ENCODE measurements at regions not wholly inside any gene's neighbourhood (a gene's known extent, or its start where the extent isn't known, plus 50 kb on each side); places are given as distances from the start of the nearest gene placed in this dataset.
"Not testable (repeated sequence)": the region's sequence is repeated elsewhere in the genome, so short reads cannot be mapped to it uniquely, and the experiment has no call there.

DNA sequence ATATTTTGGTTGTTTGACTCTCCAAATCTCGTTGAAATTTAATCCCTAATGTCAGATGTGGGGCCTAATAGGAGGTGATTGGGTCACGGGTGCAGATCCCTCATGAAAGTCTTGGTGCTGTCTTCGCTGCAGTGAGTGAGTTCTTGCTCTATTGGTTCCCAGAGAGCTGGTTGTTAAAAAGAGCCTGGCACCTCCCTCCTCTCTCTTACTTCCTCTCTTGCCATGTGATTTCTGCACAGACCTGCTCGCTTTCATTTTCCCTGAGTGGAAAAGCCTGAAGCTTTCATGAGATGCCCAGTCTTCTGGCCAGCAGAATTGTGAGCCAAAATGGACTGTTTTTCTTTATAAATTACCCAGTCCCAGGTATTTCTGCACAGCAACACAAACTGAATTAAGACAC, 221.6 kb downstream of the MAT2B start:
- DNase-seq (ENCODE audit: low read depth): peak; percentile 21
- TF ChIP-seq, protein P1, sequence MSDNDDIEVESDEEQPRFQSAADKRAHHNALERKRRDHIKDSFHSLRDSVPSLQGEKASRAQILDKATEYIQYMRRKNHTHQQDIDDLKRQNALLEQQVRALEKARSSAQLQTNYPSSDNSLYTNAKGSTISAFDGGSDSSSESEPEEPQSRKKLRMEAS (IDR thresholded peaks at IDR 0.05; ENCODE audit: low read depth, low read length): no peak
- TF ChIP-seq, protein P2, sequence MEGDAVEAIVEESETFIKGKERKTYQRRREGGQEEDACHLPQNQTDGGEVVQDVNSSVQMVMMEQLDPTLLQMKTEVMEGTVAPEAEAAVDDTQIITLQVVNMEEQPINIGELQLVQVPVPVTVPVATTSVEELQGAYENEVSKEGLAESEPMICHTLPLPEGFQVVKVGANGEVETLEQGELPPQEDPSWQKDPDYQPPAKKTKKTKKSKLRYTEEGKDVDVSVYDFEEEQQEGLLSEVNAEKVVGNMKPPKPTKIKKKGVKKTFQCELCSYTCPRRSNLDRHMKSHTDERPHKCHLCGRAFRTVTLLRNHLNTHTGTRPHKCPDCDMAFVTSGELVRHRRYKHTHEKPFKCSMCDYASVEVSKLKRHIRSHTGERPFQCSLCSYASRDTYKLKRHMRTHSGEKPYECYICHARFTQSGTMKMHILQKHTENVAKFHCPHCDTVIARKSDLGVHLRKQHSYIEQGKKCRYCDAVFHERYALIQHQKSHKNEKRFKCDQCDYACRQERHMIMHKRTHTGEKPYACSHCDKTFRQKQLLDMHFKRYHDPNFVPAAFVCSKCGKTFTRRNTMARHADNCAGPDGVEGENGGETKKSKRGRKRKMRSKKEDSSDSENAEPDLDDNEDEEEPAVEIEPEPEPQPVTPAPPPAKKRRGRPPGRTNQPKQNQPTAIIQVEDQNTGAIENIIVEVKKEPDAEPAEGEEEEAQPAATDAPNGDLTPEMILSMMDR (IDR thresholded peaks at IDR 0.05; ENCODE audit: low read depth, low read length): no peak
- TF ChIP-seq POLR2A (IDR thresholded peaks at IDR 0.05; ENCODE audit: extremely low read depth, insufficient read length): no peak
- no peak for TF ChIP-seq MYC (IDR thresholded peaks at IDR 0.05; ENCODE audit: low read depth, low read length)
- H3K4me3 ChIP-seq (ENCODE audit: low read depth, low read length): no peak overlapping the region

DNA sequence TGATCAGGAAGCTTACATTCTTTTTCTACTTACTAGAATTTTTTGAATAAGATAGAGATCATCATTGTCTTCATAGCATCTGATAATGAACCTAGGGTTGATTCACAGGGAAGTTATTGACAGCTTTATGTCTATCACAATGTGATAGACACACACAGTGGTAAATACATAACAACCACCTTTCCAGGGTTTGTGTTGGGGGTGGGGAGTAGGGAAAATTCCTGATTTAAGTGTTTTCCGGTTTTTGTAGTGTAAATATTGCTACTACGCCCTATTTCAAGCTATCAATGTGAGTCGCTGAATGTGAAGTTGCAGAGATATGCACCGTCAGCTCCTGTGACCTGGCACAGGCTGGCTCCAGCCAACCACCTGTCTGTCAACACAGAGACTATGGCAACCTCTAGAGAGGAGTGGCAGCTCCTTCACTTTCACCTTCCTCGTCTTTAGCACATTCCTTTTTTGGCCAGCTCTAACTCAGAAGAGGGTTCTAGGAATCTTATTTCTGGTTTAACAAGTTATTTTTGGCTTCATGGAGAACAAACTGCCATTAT, 224.9 kb downstream of the MAT2B start:
- DNase-seq (ENCODE audit: low read depth): no peak
- H3K4me3 ChIP-seq (ENCODE audit: low read depth, low read length): no peak overlapping the region
- TF ChIP-seq POLR2A (IDR thresholded peaks at IDR 0.05; ENCODE audit: extremely low read depth, insufficient read length): no peak
- TF ChIP-seq MYC (IDR thresholded peaks at IDR 0.05; ENCODE audit: low read depth, low read length): no peak
- TF ChIP-seq, protein P1 (IDR thresholded peaks at IDR 0.05; ENCODE audit: low read depth, low read length): no peak
- TF ChIP-seq, protein P2 (IDR thresholded peaks at IDR 0.05; ENCODE audit: low read depth, low read length): no peak

DNA sequence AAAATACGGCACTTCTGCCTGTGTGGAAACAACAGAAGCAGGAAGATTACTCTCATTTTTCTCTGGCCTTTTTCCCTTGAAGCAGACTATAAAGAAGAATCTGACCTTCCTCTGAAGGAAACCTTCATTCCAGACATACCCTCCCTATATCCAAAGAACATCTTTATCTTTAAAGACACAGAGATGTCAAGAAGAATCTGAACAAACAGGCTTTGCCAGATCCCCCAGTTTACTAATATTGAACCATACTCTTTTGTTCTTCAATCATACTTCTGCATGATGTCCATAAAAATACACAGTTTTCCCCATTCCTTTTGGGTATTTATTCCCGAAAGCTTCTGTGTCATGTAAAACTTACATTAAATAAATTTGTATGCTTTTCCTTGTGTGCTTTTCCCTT, 225.8 kb downstream of the MAT2B start:
- no peak overlapping the region for H3K4me3 ChIP-seq (ENCODE audit: low read depth, low read length)
- TF ChIP-seq, protein P1 (IDR thresholded peaks at IDR 0.05; ENCODE audit: low read depth, low read length): no peak
- TF ChIP-seq, protein P2 (IDR thresholded peaks at IDR 0.05; ENCODE audit: low read depth, low read length): no peak
- no peak for TF ChIP-seq MYC (IDR thresholded peaks at IDR 0.05; ENCODE audit: low read depth, low read length)
- DNase-seq (ENCODE audit: low read depth): no peak

DNA sequence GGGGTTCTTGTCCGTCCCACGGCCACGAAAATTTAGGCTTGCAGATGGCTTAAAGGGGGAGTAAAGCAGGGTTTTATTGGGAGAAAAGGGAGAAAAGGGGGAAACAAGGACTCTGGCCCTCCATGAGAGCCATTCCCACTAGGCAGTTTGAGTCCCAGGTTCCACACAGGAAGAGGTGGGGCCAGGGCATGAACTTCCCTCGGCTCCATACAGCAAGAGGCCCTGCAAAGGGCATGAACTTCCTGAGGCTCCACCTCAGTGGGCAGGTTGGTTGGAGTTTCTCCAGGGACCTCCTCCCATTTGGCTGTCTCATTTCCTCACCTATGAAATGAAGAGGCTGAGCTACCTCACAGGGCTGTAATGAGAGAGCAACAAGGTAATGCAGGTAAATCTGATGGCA, 229.7 kb downstream of the MAT2B start:
- DNase-seq (ENCODE audit: low read depth): no peak
- TF ChIP-seq, protein P2 (IDR thresholded peaks at IDR 0.05; ENCODE audit: low read depth, low read length): no peak
- TF ChIP-seq MYC (IDR thresholded peaks at IDR 0.05; ENCODE audit: low read depth, low read length) (no peak), POLR2A (IDR thresholded peaks at IDR 0.05; ENCODE audit: extremely low read depth, insufficient read length) (no peak)
- TF ChIP-seq, protein P1 (IDR thresholded peaks at IDR 0.05; ENCODE audit: low read depth, low read length): no peak
- H3K4me3 ChIP-seq (ENCODE audit: low read depth, low read length): no peak overlapping the region

DNA sequence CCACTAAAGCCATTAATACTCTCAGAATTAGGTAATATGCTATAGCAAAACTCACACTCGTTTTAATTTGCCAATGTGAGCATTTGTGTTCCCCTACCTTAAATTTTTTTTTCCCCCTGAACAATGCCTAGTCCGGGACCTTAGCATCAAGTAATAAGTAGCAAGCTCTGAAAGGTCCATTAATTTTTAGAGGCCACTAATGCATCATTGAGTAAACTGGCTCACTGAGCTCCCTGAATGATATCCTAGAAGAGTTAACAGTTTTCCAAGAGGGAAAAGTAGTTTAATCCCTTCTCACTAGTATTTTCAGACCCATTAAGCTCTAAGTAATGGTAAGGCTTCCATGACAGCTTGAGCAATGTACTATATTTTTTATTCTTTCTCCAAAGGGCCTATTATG, 242.2 kb downstream of the MAT2B start:
- no peak for DNase-seq (ENCODE audit: low read depth)
- no peak overlapping the region for H3K4me3 ChIP-seq (ENCODE audit: low read depth, low read length)
- no peak for TF ChIP-seq POLR2A (IDR thresholded peaks at IDR 0.05; ENCODE audit: extremely low read depth, insufficient read length)
- TF ChIP-seq, protein P2 (IDR thresholded peaks at IDR 0.05; ENCODE audit: low read depth, low read length): no peak

DNA sequence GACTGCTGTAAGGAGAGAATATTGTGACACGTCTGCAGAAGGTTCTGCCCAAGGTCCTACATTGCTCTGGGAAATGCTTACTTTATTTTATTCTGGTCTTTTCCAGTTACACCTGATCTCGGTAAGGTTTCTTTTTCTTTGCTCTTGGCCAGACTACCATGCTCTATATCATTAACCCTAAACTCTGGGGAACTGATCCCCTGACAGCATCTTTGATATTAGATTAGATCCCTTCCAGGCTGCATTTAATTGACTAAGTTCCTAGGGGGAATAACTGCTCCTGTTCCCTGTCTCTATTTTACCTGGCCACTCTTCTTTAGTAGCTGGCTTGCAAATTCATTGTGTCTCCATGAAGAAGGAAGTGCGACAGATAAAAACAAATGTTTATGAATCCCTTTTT, 243.5 kb downstream of the MAT2B start:
- H3K4me3 ChIP-seq (ENCODE audit: low read depth, low read length): no peak overlapping the region
- TF ChIP-seq, protein P1 (IDR thresholded peaks at IDR 0.05; ENCODE audit: low read depth, low read length): no peak
- no peak for TF ChIP-seq POLR2A (IDR thresholded peaks at IDR 0.05; ENCODE audit: extremely low read depth, insufficient read length)
- TF ChIP-seq MYC (IDR thresholded peaks at IDR 0.05; ENCODE audit: low read depth, low read length): no peak
- TF ChIP-seq, protein P2 (IDR thresholded peaks at IDR 0.05; ENCODE audit: low read depth, low read length): no peak
- DNase-seq (ENCODE audit: low read depth): no peak

DNA sequence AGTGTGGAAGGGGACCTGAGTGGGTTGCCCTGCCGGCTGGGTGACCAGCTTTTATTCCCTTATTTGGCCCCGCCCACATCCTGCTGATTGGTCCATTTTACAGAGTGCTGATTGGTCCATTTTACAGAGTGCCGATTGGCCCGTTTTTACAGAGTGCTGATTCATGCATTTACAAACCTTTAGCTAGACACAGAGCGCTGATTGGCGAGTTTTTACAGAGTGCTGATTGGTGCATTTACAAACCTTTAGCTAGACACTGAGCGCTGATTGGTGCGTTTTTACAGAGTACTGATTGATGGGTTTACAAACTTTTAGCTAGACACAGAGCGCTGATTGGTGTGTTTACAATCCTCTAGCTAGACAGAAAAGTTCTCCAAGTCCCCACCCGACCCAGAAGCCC, 245.0 kb downstream of the MAT2B start:
- not testable (repeated sequence) for H3K4me3 ChIP-seq (ENCODE audit: low read depth, low read length); DNase-seq (ENCODE audit: low read depth)

All from NB4 (cell line).